ENCODE measurements at regions not wholly inside any gene's neighbourhood (a gene's known extent, or its start where the extent isn't known, plus 50 kb on each side); places are given as distances from the start of the nearest gene placed in this dataset.

- Histone ChIP-seq H3K4me3 (ENCODE audit: low read depth, low read length) (no peak overlapping the region), H3K27me3 (ENCODE audit: control insufficient read depth, insufficient read depth, low read length) (no peaks in the 10 kb centered on the region), H3K27ac (ENCODE audit: low read depth, low read length) (no peak overlapping the region), H3K9me3 (ENCODE audit: control insufficient read depth, insufficient read depth, low read length) (no peaks in the 10 kb centered on the region)
- CTCF ChIA-PET: no interaction called here
- no peak for TF ChIP-seq CTCF (IDR thresholded peaks at IDR 0.05; ENCODE audit: low read depth, low read length)
- no peak for DNase-seq (ENCODE audit: low read depth, low spot score)
- POLR2A ChIA-PET: interaction anchor here (1.1 kb wide), 1 partner anchor 52 kb away, joined by 5 read pairs; the partner anchor contains the start of gene FNDC3B
These were observed 52.4 kb upstream of the FNDC3B start for GRCh38 chr3:171986757-171987518.

Data from AG04450 (cell line).